ENCODE measurements at regions not wholly inside any gene's neighbourhood (a gene's known extent, or its start where the extent isn't known, plus 50 kb on each side); places are given as distances from the start of the nearest gene placed in this dataset.

- Histone ChIP-seq H3K27me3 (replicated peaks; ENCODE audit: insufficient read depth, low read length) (no peaks in the 10 kb centered on the region), H3K4me3 (ENCODE audit: low read length) (no peak overlapping the region), H3K4me1 (ENCODE audit: low read length) (no peaks in the 10 kb centered on the region), H2AFZ (ENCODE audit: low read length) (no peak overlapping the region), H3K9ac (ENCODE audit: low read length) (no peak overlapping the region), H3F3A (ENCODE audit: insufficient read depth, low read length) (no peaks in the 10 kb centered on the region), H4K20me1 (ENCODE audit: insufficient read depth, low read length) (no peaks in the 10 kb centered on the region), H3K79me2 (ENCODE audit: low read length) (no peaks in the 10 kb centered on the region), H3K9me3 (replicated peaks; ENCODE audit: insufficient read depth, low read length) (no peaks in the 10 kb centered on the region), H3K27ac (ENCODE audit: low read length) (no peak overlapping the region), H3K36me3 (replicated peaks; ENCODE audit: insufficient read depth, low read length) (no peaks in the 10 kb centered on the region), H3K9me2 (replicated peaks; ENCODE audit: insufficient read depth, low read length) (no peaks in the 10 kb centered on the region), H3K4me2 (ENCODE audit: low read depth, low read length) (no peak overlapping the region)
- no peak for DNase-seq
- no peak for TF ChIP-seq CTCF (IDR thresholded peaks at IDR 0.05; ENCODE audit: low read length)
- no peak for TF ChIP-seq EZH2 (optimal IDR thresholded peaks at IDR 0.05; ENCODE audit: low read depth, low read length)
- TF ChIP-seq EZH2phosphoT487 (IDR thresholded peaks at IDR 0.05; ENCODE audit: low read length): no peak
Measured at GRCh38 chr12:59084511-59085375, 164.4 kb upstream of the LRIG3 start.

- H3K4me1 ChIP-seq (ENCODE audit: low read length): no peaks in the 10 kb centered on the region
- H2AFZ ChIP-seq (ENCODE audit: low read length): no peak overlapping the region
- H3K27ac ChIP-seq (ENCODE audit: low read length): no peak overlapping the region
- no peaks in the 10 kb centered on the region for H4K20me1 ChIP-seq (ENCODE audit: insufficient read depth, low read length)
- H3K27me3 ChIP-seq (replicated peaks; ENCODE audit: insufficient read depth, low read length): no peaks in the 10 kb centered on the region
- H3K9me2 ChIP-seq (replicated peaks; ENCODE audit: insufficient read depth, low read length): no peaks in the 10 kb centered on the region
- H3K36me3 ChIP-seq (replicated peaks; ENCODE audit: insufficient read depth, low read length): no peaks in the 10 kb centered on the region
- H3K79me2 ChIP-seq (ENCODE audit: low read length): no peaks in the 10 kb centered on the region
- H3F3A ChIP-seq (ENCODE audit: insufficient read depth, low read length): no peaks in the 10 kb centered on the region
- no peak overlapping the region for H3K4me2 ChIP-seq (ENCODE audit: low read depth, low read length)
- no peaks in the 10 kb centered on the region for H3K9me3 ChIP-seq (replicated peaks; ENCODE audit: insufficient read depth, low read length)
- H3K4me3 ChIP-seq (ENCODE audit: low read length): no peak overlapping the region
- no peak overlapping the region for H3K9ac ChIP-seq (ENCODE audit: low read length)
- no peak for DNase-seq
- no peak for TF ChIP-seq EZH2 (optimal IDR thresholded peaks at IDR 0.05; ENCODE audit: low read depth, low read length)
Measured at GRCh38 chr12:59082952-59083351, 162.6 kb upstream of the LRIG3 start.

GRCh38 chr12:59080101-59080500 lies 159.8 kb upstream of the LRIG3 start:
- no peaks in the 10 kb centered on the region for H3K79me2 ChIP-seq (ENCODE audit: low read length)
- no peak overlapping the region for H3K4me3 ChIP-seq (ENCODE audit: low read length)
- H3K36me3 ChIP-seq (replicated peaks; ENCODE audit: insufficient read depth, low read length): no peaks in the 10 kb centered on the region
- H3F3A ChIP-seq (ENCODE audit: insufficient read depth, low read length): no peaks in the 10 kb centered on the region
- no peaks in the 10 kb centered on the region for H3K9me2 ChIP-seq (replicated peaks; ENCODE audit: insufficient read depth, low read length)
- H3K9me3 ChIP-seq (replicated peaks; ENCODE audit: insufficient read depth, low read length): no peaks in the 10 kb centered on the region
- no peaks in the 10 kb centered on the region for H4K20me1 ChIP-seq (ENCODE audit: insufficient read depth, low read length)
- H2AFZ ChIP-seq (ENCODE audit: low read length): no peak overlapping the region
- TF ChIP-seq EZH2 (optimal IDR thresholded peaks at IDR 0.05; ENCODE audit: low read depth, low read length) (no peak), EZH2phosphoT487 (IDR thresholded peaks at IDR 0.05; ENCODE audit: low read length) (no peak), CTCF (IDR thresholded peaks at IDR 0.05; ENCODE audit: low read length) (no peak)
- H3K4me1 ChIP-seq (ENCODE audit: low read length): no peaks in the 10 kb centered on the region
- DNase-seq: no peak
- no peak overlapping the region for H3K9ac ChIP-seq (ENCODE audit: low read length)
- H3K27me3 ChIP-seq (replicated peaks; ENCODE audit: insufficient read depth, low read length): no peaks in the 10 kb centered on the region
- no peak overlapping the region for H3K4me2 ChIP-seq (ENCODE audit: low read depth, low read length)
- H3K27ac ChIP-seq (ENCODE audit: low read length): no peak overlapping the region

- Histone ChIP-seq H3F3A (ENCODE audit: insufficient read depth, low read length) (no peaks in the 10 kb centered on the region), H3K9me2 (replicated peaks; ENCODE audit: insufficient read depth, low read length) (no peaks in the 10 kb centered on the region), H3K4me3 (ENCODE audit: low read length) (no peak overlapping the region), H3K36me3 (replicated peaks; ENCODE audit: insufficient read depth, low read length) (no peaks in the 10 kb centered on the region), H3K4me1 (ENCODE audit: low read length) (no peaks in the 10 kb centered on the region), H3K27ac (ENCODE audit: low read length) (no peak overlapping the region), H3K27me3 (replicated peaks; ENCODE audit: insufficient read depth, low read length) (no peaks in the 10 kb centered on the region), H3K9ac (ENCODE audit: low read length) (no peak overlapping the region), H3K9me3 (replicated peaks; ENCODE audit: insufficient read depth, low read length) (no peaks in the 10 kb centered on the region), H3K4me2 (ENCODE audit: low read depth, low read length) (no peak overlapping the region), H3K79me2 (ENCODE audit: low read length) (no peaks in the 10 kb centered on the region), H2AFZ (ENCODE audit: low read length) (no peak overlapping the region), H4K20me1 (ENCODE audit: insufficient read depth, low read length) (no peaks in the 10 kb centered on the region)
- DNase-seq: no peak
- TF ChIP-seq EZH2phosphoT487 (IDR thresholded peaks at IDR 0.05; ENCODE audit: low read length): no peak
- no peak for TF ChIP-seq CTCF (IDR thresholded peaks at IDR 0.05; ENCODE audit: low read length)
- no peak for TF ChIP-seq EZH2 (optimal IDR thresholded peaks at IDR 0.05; ENCODE audit: low read depth, low read length)
Measured at GRCh38 chr12:59079472-59079871, 159.2 kb upstream of the LRIG3 start.

Measured in MM.1S (cell line).